ENCODE measurements at regions not wholly inside any gene's neighbourhood (a gene's known extent, or its start where the extent isn't known, plus 50 kb on each side); places are given as distances from the start of the nearest gene placed in this dataset.
"Not testable (repeated sequence)": the region's sequence is repeated elsewhere in the genome, so short reads cannot be mapped to it uniquely, and the experiment has no call there.

GRCh38 chr2:221752781-221753180 lies 180.7 kb upstream of the EPHA4 start:
- DNase-seq = no peak

- no peak for DNase-seq
Measured at GRCh38 chr2:221750316-221750715, 178.2 kb upstream of the EPHA4 start.

GRCh38 chr2:221747289-221747972 lies 175.3 kb upstream of the EPHA4 start:
- no peak for DNase-seq

GRCh38 chr2:221741496-221742211 lies 169.6 kb upstream of the EPHA4 start:
- no peak for DNase-seq

- DNase-seq = no peak
Measured at GRCh38 chr2:221731432-221732145, 159.5 kb upstream of the EPHA4 start.

GRCh38 chr2:221726894-221727513 lies 154.9 kb upstream of the EPHA4 start:
- no peak for DNase-seq

GRCh38 chr2:221724631-221725203 lies 152.6 kb upstream of the EPHA4 start:
- DNase-seq = no peak

GRCh38 chr2:221724117-221724516 lies 152.0 kb upstream of the EPHA4 start:
- not testable (repeated sequence) for DNase-seq

- no peak for DNase-seq
Measured at GRCh38 chr2:221716426-221717303, 144.6 kb upstream of the EPHA4 start.

GRCh38 chr2:221715523-221716247 lies 143.6 kb upstream of the EPHA4 start:
- no peak for DNase-seq

- no peak for DNase-seq
Measured at GRCh38 chr2:221710744-221711143, 138.6 kb upstream of the EPHA4 start.

GRCh38 chr2:221708902-221709301 lies 136.8 kb upstream of the EPHA4 start:
- DNase-seq = no peak

GRCh38 chr2:221705185-221705877 lies 133.2 kb upstream of the EPHA4 start:
- no peak for DNase-seq

GRCh38 chr2:221704442-221704841 lies 132.3 kb upstream of the EPHA4 start:
- DNase-seq = no peak

- no peak for DNase-seq
Measured at GRCh38 chr2:221693365-221693764, 121.3 kb upstream of the EPHA4 start.

GRCh38 chr2:221691571-221691970 lies 119.5 kb upstream of the EPHA4 start:
- no peak for DNase-seq

- no peak for DNase-seq
Measured at GRCh38 chr2:221689140-221689539, 117.0 kb upstream of the EPHA4 start.

- no peak for DNase-seq
Measured at GRCh38 chr2:221680548-221680947, 108.4 kb upstream of the EPHA4 start.

- no peak for DNase-seq
Measured at GRCh38 chr2:221677688-221678087, 105.6 kb upstream of the EPHA4 start.

- no peak for DNase-seq
Measured at GRCh38 chr2:221676566-221677172, 104.6 kb upstream of the EPHA4 start.

Data from CD4-positive, alpha-beta T cell treated with Interferon alpha-2 for 1 hour (primary cell).